HEK293 (cell line): ENCODE measurements at regions not wholly inside any gene's neighbourhood (a gene's known extent, or its start where the extent isn't known, plus 50 kb on each side); places are given as distances from the start of the nearest gene placed in this dataset.

ENCODE experiments used
- CTCF ChIA-PET: fragments of 350-600 bp; formaldehyde crosslinking; extraction: SDS; loops from one replicate; lab custom pipeline; 2021; ENCODE audit warnings: antibody characterized with exemption; lab: Yijun Ruan, JAX
- POLR2A ChIA-PET: fragments of 300-600 bp; formaldehyde crosslinking; extraction: SDS; loops from one replicate; lab custom pipeline; 2020; ENCODE audit warnings: antibody characterized with exemption, inconsistent platforms; lab: Yijun Ruan, JAX
- H3K27ac ChIP-seq: fragments of 200-500 bp; sonication (Bioruptor generic); 2 replicates; pipeline ENCODE4 v1.5.1; 2014; ENCODE audit warnings: low read depth, low read length, control low read depth, inconsistent platforms; ENCODE audit errors: extremely low read depth
- H3K36me3 ChIP-seq, 2 experiments: fragments of 200-500 bp in 1 of 2; sonication (Bioruptor generic) in 1 of 2; 1 replicate in 1 of 2; 2 replicates in 1 of 2; pipeline ENCODE4 v1.5.1; 2014 to 2017; ENCODE audit warnings: inconsistent platforms in 2 of 2, low read length in 2 of 2; ENCODE audit not compliant: control insufficient read depth in 2 of 2, insufficient read depth in 1 of 2
- H3K4me1 ChIP-seq: fragments of 200-500 bp; sonication (Bioruptor generic); 2 replicates; pipeline ENCODE4 v1.5.1; 2014; ENCODE audit warnings: mild to moderate bottlenecking, low read length, inconsistent platforms; ENCODE audit not compliant: control insufficient read depth, insufficient read depth
- H3K4me3 ChIP-seq: 2 replicates; pipeline ENCODE4 v1.5.1; 2011; ENCODE audit warnings: low read depth, mild to moderate bottlenecking, control low read depth, low read length, moderate library complexity
- H3K9me3 ChIP-seq: fragments of 200-500 bp; sonication (Bioruptor generic); 2 replicates; pipeline ENCODE4 v1.5.1; 2014; ENCODE audit warnings: low read depth, low read length, inconsistent platforms; ENCODE audit not compliant: control insufficient read depth, insufficient read depth
- GLIS2 ChIP-seq: fragments of 450-650 bp; formaldehyde crosslinking; IDR thresholded peaks from 2 replicates; pipeline ENCODE4 v1.5.1; 2016; ENCODE audit warnings: missing biosample characterization, missing genetic modification characterization
- HOXD13 ChIP-seq: sonication (generic); formaldehyde crosslinking; IDR thresholded peaks from 2 replicates; pipeline ENCODE4 v1.8.0; 2022; ENCODE audit warnings: missing genetic modification reagents, borderline replicate concordance
- SP7 ChIP-seq: fragments of 450-650 bp; formaldehyde crosslinking; IDR thresholded peaks from 2 replicates; pipeline ENCODE4 v1.5.1; 2016; ENCODE audit warnings: missing biosample characterization, missing genetic modification characterization
- YY1 ChIP-seq: fragments of 450-650 bp; formaldehyde crosslinking; IDR thresholded peaks from 2 replicates; pipeline ENCODE4 v1.5.1; 2018; ENCODE audit warnings: missing biosample characterization, missing genetic modification characterization
- ZBTB48 ChIP-seq: fragments of 450-650 bp; formaldehyde crosslinking; IDR thresholded peaks from 2 replicates; pipeline ENCODE4 v1.5.1; 2016; ENCODE audit warnings: missing biosample characterization, missing genetic modification characterization
- ZBTB8A ChIP-seq: fragments of 450-650 bp; formaldehyde crosslinking; IDR thresholded peaks from 2 replicates; pipeline ENCODE4 v1.5.1; 2016; ENCODE audit warnings: missing biosample characterization, missing genetic modification characterization
- ZEB2 ChIP-seq: fragments of 450-650 bp; formaldehyde crosslinking; IDR thresholded peaks from 2 replicates; pipeline ENCODE4 v1.5.1; 2016; ENCODE audit warnings: missing biosample characterization, missing genetic modification characterization
- ZNF18 ChIP-seq: fragments of 450-650 bp; formaldehyde crosslinking; IDR thresholded peaks from 2 replicates; pipeline ENCODE4 v1.5.1; 2016; ENCODE audit warnings: missing biosample characterization, missing genetic modification characterization
- ZNF202 ChIP-seq: fragments of 450-650 bp; formaldehyde crosslinking; IDR thresholded peaks from 2 replicates; pipeline ENCODE4 v1.5.1; 2016; ENCODE audit warnings: missing biosample characterization, missing genetic modification characterization, borderline replicate concordance
- ZNF211 ChIP-seq: fragments of 450-650 bp; formaldehyde crosslinking; IDR thresholded peaks from 2 replicates; pipeline ENCODE4 v1.5.1; 2016; ENCODE audit warnings: low read depth, missing biosample characterization, missing genetic modification characterization
- ZNF324 ChIP-seq: fragments of 450-650 bp; formaldehyde crosslinking; IDR thresholded peaks from 2 replicates; pipeline ENCODE4 v1.5.1; 2016; ENCODE audit warnings: missing biosample characterization, missing genetic modification characterization
- ZNF473 ChIP-seq: fragments of 450-650 bp; formaldehyde crosslinking; IDR thresholded peaks from 2 replicates; pipeline ENCODE4 v1.5.1; 2017; ENCODE audit warnings: missing biosample characterization, missing genetic modification characterization
- ZNF585B ChIP-seq: fragments of 450-650 bp; formaldehyde crosslinking; IDR thresholded peaks from 2 replicates; pipeline ENCODE4 v1.5.1; 2016; ENCODE audit warnings: missing biosample characterization, missing genetic modification characterization
- ZNF837 ChIP-seq: fragments of 450-650 bp; formaldehyde crosslinking; IDR thresholded peaks from 2 replicates; pipeline ENCODE4 v1.5.1; 2016; ENCODE audit warnings: missing biosample characterization, missing genetic modification characterization
- ZSCAN16 ChIP-seq: fragments of 450-650 bp; formaldehyde crosslinking; IDR thresholded peaks from 2 replicates; pipeline ENCODE4 v1.5.1; 2016; ENCODE audit warnings: missing biosample characterization, missing genetic modification characterization
- TF ChIP-seq, protein P1 (sequence below): fragments of 450-650 bp; formaldehyde crosslinking; IDR thresholded peaks from 2 replicates; pipeline ENCODE4 v1.5.1; 2016; ENCODE audit warnings: missing biosample characterization, missing genetic modification characterization
- TF ChIP-seq, protein P2 (sequence below): fragments of 450-650 bp; formaldehyde crosslinking; conservative IDR thresholded peaks from 2 replicates; pipeline ENCODE4 v1.5.1; 2016; ENCODE audit warnings: low read depth, missing biosample characterization, missing genetic modification characterization
- TF ChIP-seq, protein P3 (sequence below): fragments of 450-650 bp; formaldehyde crosslinking; IDR thresholded peaks from 2 replicates; pipeline ENCODE4 v1.5.1; 2016; ENCODE audit warnings: missing biosample characterization, missing genetic modification characterization
- TF ChIP-seq, protein P4 (sequence below): fragments of 450-650 bp; formaldehyde crosslinking; IDR thresholded peaks from 2 replicates; pipeline ENCODE4 v1.5.1; 2016; ENCODE audit warnings: missing biosample characterization, missing genetic modification characterization

DNA sequence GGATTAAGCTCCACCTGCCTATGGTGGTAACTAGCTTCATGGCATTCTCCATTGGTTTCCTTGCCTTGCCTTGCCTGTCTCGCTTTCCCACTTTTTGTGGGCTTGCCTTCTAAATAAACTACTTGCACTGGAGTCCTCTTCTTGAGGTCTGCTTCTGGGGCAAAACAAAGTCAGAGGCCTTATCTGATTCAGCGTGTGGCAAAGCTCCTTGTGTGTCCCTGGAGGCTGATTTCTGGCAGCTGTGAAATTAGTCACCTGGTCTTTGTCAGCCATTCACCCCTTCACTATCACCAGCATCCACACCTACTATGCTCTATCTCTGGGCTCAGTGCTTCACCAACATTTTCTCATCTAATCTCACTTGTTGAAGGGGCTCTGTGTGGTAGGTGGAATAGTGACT lies 176.2 kb downstream of the SEC61B start:
- Histone ChIP-seq H3K27ac (no peak overlapping the region), H3K36me3 (no peaks in the 10 kb centered on the region), H3K9me3 (no peaks in the 10 kb centered on the region), H3K4me3 (no peak overlapping the region), H3K4me1 (no peaks in the 10 kb centered on the region)
- TF ChIP-seq SP7 (tag by site-specific recombination) (no peak), ZNF202 (no peak), ZNF837 (tag by site-specific recombination) (no peak), ZBTB48 (tag by site-specific recombination) (no peak), ZNF18 (no peak), ZNF211 (no peak), ZNF585B (no peak), GLIS2 (no peak), ZSCAN16 (tag by site-specific recombination) (no peak), HOXD13 (CRISPR knock-in tag) (no peak), ZNF324 (no peak), ZNF473 (no peak), ZEB2 (tag by site-specific recombination) (no peak), YY1 (no peak), ZBTB8A (tag by site-specific recombination) (no peak)
- TF ChIP-seq, protein P1, sequence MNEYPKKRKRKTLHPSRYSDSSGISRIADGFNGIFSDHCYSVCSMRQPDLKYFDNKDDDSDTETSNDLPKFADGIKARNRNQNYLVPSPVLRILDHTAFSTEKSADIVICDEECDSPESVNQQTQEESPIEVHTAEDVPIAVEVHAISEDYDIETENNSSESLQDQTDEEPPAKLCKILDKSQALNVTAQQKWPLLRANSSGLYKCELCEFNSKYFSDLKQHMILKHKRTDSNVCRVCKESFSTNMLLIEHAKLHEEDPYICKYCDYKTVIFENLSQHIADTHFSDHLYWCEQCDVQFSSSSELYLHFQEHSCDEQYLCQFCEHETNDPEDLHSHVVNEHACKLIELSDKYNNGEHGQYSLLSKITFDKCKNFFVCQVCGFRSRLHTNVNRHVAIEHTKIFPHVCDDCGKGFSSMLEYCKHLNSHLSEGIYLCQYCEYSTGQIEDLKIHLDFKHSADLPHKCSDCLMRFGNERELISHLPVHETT (tag by site-specific recombination), result no peak
- TF ChIP-seq, protein P2, sequence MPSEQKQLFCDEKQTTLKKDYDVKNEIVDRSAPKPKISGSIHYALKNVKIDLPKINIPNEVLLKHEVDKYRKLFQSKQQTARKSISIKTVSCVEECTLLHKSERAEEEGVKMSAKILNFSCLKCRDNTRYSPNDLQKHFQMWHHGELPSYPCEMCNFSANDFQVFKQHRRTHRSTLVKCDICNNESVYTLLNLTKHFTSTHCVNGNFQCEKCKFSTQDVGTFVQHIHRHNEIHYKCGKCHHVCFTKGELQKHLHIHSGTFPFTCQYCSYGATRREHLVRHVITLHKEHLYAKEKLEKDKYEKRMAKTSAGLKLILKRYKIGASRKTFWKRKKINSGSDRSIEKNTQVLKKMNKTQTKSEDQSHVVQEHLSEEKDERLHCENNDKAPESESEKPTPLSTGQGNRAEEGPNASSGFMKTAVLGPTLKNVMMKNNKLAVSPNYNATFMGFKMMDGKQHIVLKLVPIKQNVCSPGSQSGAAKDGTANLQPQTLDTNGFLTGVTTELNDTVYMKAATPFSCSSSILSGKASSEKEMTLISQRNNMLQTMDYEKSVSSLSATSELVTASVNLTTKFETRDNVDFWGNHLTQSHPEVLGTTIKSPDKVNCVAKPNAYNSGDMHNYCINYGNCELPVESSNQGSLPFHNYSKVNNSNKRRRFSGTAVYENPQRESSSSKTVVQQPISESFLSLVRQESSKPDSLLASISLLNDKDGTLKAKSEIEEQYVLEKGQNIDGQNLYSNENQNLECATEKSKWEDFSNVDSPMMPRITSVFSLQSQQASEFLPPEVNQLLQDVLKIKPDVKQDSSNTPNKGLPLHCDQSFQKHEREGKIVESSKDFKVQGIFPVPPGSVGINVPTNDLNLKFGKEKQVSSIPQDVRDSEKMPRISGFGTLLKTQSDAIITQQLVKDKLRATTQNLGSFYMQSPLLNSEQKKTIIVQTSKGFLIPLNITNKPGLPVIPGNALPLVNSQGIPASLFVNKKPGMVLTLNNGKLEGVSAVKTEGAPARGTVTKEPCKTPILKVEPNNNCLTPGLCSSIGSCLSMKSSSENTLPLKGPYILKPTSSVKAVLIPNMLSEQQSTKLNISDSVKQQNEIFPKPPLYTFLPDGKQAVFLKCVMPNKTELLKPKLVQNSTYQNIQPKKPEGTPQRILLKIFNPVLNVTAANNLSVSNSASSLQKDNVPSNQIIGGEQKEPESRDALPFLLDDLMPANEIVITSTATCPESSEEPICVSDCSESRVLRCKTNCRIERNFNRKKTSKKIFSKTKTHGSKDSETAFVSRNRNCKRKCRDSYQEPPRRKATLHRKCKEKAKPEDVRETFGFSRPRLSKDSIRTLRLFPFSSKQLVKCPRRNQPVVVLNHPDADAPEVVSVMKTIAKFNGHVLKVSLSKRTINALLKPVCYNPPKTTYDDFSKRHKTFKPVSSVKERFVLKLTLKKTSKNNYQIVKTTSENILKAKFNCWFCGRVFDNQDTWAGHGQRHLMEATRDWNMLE (tag by site-specific recombination), result no peak
- TF ChIP-seq, protein P3, sequence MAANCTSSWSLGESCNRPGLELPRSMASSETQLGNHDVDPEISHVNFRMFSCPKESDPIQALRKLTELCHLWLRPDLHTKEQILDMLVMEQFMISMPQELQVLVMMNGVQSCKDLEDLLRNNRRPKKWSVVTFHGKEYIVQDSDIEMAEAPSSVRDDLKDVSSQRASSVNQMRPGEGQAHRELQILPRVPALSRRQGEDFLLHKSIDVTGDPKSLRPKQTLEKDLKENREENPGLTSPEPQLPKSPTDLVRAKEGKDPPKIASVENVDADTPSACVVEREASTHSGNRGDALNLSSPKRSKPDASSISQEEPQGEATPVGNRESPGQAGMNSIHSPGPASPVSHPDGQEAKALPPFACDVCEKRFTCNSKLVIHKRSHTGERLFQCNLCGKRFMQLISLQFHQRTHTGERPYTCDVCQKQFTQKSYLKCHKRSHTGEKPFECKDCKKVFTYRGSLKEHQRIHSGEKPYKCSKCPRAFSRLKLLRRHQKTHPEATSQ (tag by site-specific recombination), result no peak
- TF ChIP-seq, protein P4, sequence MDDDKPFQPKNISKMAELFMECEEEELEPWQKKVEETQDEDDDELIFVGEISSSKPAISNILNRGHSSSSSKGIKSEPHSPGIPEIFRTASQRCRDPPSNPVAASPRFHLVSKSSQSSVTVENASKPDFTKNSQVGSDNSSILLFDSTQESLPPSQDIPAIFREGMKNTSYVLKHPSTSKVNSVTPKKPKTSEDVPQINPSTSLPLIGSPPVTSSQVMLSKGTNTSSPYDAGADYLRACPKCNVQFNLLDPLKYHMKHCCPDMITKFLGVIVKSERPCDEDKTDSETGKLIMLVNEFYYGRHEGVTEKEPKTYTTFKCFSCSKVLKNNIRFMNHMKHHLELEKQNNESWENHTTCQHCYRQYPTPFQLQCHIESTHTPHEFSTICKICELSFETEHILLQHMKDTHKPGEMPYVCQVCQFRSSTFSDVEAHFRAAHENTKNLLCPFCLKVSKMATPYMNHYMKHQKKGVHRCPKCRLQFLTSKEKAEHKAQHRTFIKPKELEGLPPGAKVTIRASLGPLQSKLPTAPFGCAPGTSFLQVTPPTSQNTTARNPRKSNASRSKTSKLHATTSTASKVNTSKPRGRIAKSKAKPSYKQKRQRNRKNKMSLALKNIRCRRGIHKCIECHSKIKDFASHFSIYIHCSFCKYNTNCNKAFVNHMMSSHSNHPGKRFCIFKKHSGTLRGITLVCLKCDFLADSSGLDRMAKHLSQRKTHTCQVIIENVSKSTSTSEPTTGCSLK (tag by site-specific recombination), result no peak
- POLR2A ChIA-PET, result no interaction called here
- CTCF ChIA-PET, result no interaction called here
